ENCODE measurements at regions not wholly inside any gene's neighbourhood (a gene's known extent, or its start where the extent isn't known, plus 50 kb on each side); places are given as distances from the start of the nearest gene placed in this dataset.

DNA sequence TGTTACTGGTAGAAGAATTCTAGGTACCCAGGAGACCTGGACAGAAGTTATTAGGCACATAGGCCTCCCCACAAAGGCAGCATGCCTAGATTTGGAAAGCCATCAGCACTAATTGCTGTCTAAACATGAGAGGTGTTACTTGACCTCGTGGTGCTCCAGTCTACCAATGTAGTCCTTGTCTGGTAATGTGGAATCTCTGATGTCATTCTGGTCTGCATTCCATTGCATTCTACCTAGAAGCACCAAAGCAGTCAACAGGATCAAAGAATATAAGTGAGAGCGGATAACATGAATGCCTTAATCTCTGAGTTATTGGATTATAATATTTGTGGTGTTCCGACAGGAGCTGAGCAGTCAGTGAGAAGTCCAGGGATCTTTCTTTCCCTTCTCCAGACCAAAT lies 175.2 kb downstream of the PSAT1 start:
- Histone ChIP-seq H3K79me1 (replicated peaks; ENCODE audit: low read length, poor library complexity, severe bottlenecking) (no peaks in the 10 kb centered on the region), H3K9ac (ENCODE audit: low read length) (no peak overlapping the region), H3K4me3 (ENCODE audit: insufficient read depth in 1 of 2, low read depth in 1 of 2, low read length in 2 of 2) (no peak overlapping the region), H4K91ac (ENCODE audit: low read length) (no peak overlapping the region), H3K4me1 (ENCODE audit: control insufficient read depth, insufficient read depth, low read depth, low read length) (no peaks in the 10 kb centered on the region), H2BK120ac (ENCODE audit: low read depth, low read length) (no peak overlapping the region), H3K4me2 (ENCODE audit: low read length, poor library complexity, severe bottlenecking) (no peak overlapping the region), H2AFZ (ENCODE audit: low read depth, low read length) (no peak overlapping the region), H2BK15ac (ENCODE audit: low read depth, poor library complexity, severe bottlenecking) (no peak overlapping the region), H2BK5ac (ENCODE audit: low read depth, low read length, poor library complexity, severe bottlenecking) (no peak overlapping the region), H3K27me3 (ENCODE audit: control insufficient read depth in 1 of 2, insufficient read depth in 1 of 2, low read length in 2 of 2) (no peaks in the 10 kb centered on the region), H3K14ac (ENCODE audit: low read length in 2 of 2) (no peak overlapping the region), H2AK5ac (ENCODE audit: low read length, severe bottlenecking) (no peak overlapping the region), H3K4ac (ENCODE audit: low read depth in 1 of 2, low read length in 2 of 2) (no peak overlapping the region), H3K36me3 (ENCODE audit: control insufficient read depth in 1 of 2, insufficient read depth in 2 of 2, low read depth in 1 of 2, low read length in 2 of 2) (no peaks in the 10 kb centered on the region), H2BK12ac (ENCODE audit: low read length in 2 of 2) (no peak overlapping the region), H3K18ac (ENCODE audit: low read depth in 1 of 2, low read length in 2 of 2) (no peak overlapping the region), H3K27ac (ENCODE audit: low read length, poor library complexity, severe bottlenecking) (no peak overlapping the region), H4K8ac (ENCODE audit: low read length) (no peak overlapping the region), H3K23ac (ENCODE audit: low read length in 2 of 2) (no peak overlapping the region), H3K9me3 (ENCODE audit: control insufficient read depth, low read length) (no peaks in the 10 kb centered on the region)
- 78% methylated on average over 3 of the region's 3 CpGs for WGBS
- no peak for DNase-seq

DNA sequence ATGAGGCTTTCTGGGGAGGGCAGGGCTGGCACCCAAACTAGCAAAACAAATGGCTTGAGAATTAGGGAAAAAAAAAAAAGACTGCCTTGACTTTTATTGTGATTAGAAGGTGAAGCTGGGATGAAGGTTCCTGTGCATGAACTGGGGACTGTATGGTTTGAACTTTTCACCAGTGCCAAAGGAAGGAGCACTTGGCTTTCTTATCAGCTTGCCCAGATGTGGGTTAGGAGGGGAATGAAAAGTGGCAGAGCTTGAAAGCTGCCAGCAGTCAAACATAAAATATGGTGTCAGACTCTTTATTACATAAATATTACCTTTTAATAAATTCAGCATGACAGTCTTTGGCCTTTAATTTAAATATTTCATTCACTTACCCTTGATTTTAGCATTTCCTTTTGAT lies 182.5 kb downstream of the PSAT1 start:
- no peak for DNase-seq
- Histone ChIP-seq H3K79me1 (replicated peaks; ENCODE audit: low read length, poor library complexity, severe bottlenecking) (no peaks in the 10 kb centered on the region), H2BK120ac (ENCODE audit: low read depth, low read length) (no peak overlapping the region), H3K18ac (ENCODE audit: low read depth in 1 of 2, low read length in 2 of 2) (no peak overlapping the region), H2AFZ (ENCODE audit: low read depth, low read length) (no peak overlapping the region), H3K23ac (ENCODE audit: low read length in 2 of 2) (no peak overlapping the region), H3K36me3 (ENCODE audit: control insufficient read depth in 1 of 2, insufficient read depth in 2 of 2, low read depth in 1 of 2, low read length in 2 of 2) (no peaks in the 10 kb centered on the region), H3K4me3 (ENCODE audit: insufficient read depth in 1 of 2, low read depth in 1 of 2, low read length in 2 of 2) (no peak overlapping the region), H3K27me3 (ENCODE audit: control insufficient read depth in 1 of 2, insufficient read depth in 1 of 2, low read length in 2 of 2) (no peaks in the 10 kb centered on the region), H4K8ac (ENCODE audit: low read length) (no peak overlapping the region), H3K9me3 (ENCODE audit: control insufficient read depth, low read length) (peaks cover 18% of the 10 kb centered on the region), H3K14ac (ENCODE audit: low read length in 2 of 2) (no peak overlapping the region), H3K27ac (ENCODE audit: low read length, poor library complexity, severe bottlenecking) (no peak overlapping the region), H3K9ac (ENCODE audit: low read length) (no peak overlapping the region), H2AK5ac (ENCODE audit: low read length, severe bottlenecking) (no peak overlapping the region), H4K91ac (ENCODE audit: low read length) (no peak overlapping the region), H2BK5ac (ENCODE audit: low read depth, low read length, poor library complexity, severe bottlenecking) (no peak overlapping the region), H3K4ac (ENCODE audit: low read depth in 1 of 2, low read length in 2 of 2) (no peak overlapping the region), H3K4me1 (ENCODE audit: control insufficient read depth, insufficient read depth, low read depth, low read length) (no peaks in the 10 kb centered on the region), H2BK15ac (ENCODE audit: low read depth, poor library complexity, severe bottlenecking) (no peak overlapping the region), H2BK12ac (ENCODE audit: low read length in 2 of 2) (no peak overlapping the region), H3K4me2 (ENCODE audit: low read length, poor library complexity, severe bottlenecking) (no peak overlapping the region)

DNA sequence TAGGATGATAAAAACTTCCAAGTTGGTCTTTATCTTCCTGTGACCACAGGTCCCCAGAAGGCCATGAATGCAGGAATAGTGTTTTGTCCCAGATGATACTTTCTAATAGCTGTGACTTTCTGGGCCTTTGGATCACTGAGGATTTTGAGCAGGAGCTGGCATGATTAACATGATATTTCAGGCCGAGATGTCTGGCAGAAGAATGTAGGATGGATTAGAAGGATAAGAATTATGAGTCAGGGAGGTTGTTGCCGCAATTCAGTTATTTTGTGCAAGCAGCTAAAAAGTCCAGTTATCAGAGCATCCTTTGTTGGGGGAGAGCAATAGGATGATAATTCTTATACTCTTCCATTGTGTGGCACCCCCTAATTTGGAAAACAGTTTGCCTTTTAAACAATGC lies 189.7 kb downstream of the PSAT1 start:
- no peak overlapping the region for H3K4me3 ChIP-seq (ENCODE audit: insufficient read depth in 1 of 2, low read depth in 1 of 2, low read length in 2 of 2)
- no peak overlapping the region for H3K18ac ChIP-seq (ENCODE audit: low read depth in 1 of 2, low read length in 2 of 2)
- H3K27ac ChIP-seq (ENCODE audit: low read length, poor library complexity, severe bottlenecking): no peak overlapping the region
- no peaks in the 10 kb centered on the region for H3K36me3 ChIP-seq (ENCODE audit: control insufficient read depth in 1 of 2, insufficient read depth in 2 of 2, low read depth in 1 of 2, low read length in 2 of 2)
- no peak overlapping the region for H2AK5ac ChIP-seq (ENCODE audit: low read length, severe bottlenecking)
- H2BK120ac ChIP-seq (ENCODE audit: low read depth, low read length): no peak overlapping the region
- no peak overlapping the region for H4K8ac ChIP-seq (ENCODE audit: low read length)
- H3K9ac ChIP-seq (ENCODE audit: low read length): no peak overlapping the region
- H3K14ac ChIP-seq (ENCODE audit: low read length in 2 of 2): no peak overlapping the region
- H2BK12ac ChIP-seq (ENCODE audit: low read length in 2 of 2): no peak overlapping the region
- H3K4me1 ChIP-seq (ENCODE audit: control insufficient read depth, insufficient read depth, low read depth, low read length): no peaks in the 10 kb centered on the region
- 80% methylated on average over 2 of the region's 2 CpGs for WGBS
- H2BK15ac ChIP-seq (ENCODE audit: low read depth, poor library complexity, severe bottlenecking): no peak overlapping the region
- H3K79me1 ChIP-seq (replicated peaks; ENCODE audit: low read length, poor library complexity, severe bottlenecking): no peaks in the 10 kb centered on the region
- H3K23ac ChIP-seq (ENCODE audit: low read length in 2 of 2): no peak overlapping the region
- no peak for DNase-seq
- H2AFZ ChIP-seq (ENCODE audit: low read depth, low read length): no peak overlapping the region
- H4K91ac ChIP-seq (ENCODE audit: low read length): no peak overlapping the region
- H3K27me3 ChIP-seq (ENCODE audit: control insufficient read depth in 1 of 2, insufficient read depth in 1 of 2, low read length in 2 of 2): no peaks in the 10 kb centered on the region
- no peak overlapping the region for H3K4ac ChIP-seq (ENCODE audit: low read depth in 1 of 2, low read length in 2 of 2)
- no peak overlapping the region for H3K4me2 ChIP-seq (ENCODE audit: low read length, poor library complexity, severe bottlenecking)
- H2BK5ac ChIP-seq (ENCODE audit: low read depth, low read length, poor library complexity, severe bottlenecking): no peak overlapping the region
- peaks cover 12% of the 10 kb centered on the region for H3K9me3 ChIP-seq (ENCODE audit: control insufficient read depth, low read length)

DNA sequence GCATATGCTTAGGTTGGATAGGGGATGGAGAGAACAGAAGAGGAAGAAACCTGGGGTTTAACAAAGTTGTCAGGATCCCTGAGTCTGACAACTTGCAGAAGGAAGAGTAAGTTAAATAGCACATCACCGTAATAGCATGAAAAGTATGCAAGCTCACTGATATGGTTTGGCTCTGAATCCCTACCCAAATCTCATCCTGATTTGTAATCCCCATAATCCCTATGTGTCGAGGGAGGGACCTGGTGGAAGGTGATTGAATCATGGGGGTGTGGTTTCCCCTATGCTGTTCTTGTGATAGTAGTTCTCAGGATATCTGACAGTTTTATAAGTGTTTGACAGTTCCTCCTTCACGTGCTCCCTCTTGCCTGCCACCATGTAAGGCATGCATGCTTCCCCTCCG lies 193.3 kb downstream of the PSAT1 start:
- H4K91ac ChIP-seq (ENCODE audit: low read length): no peak overlapping the region
- H2AK5ac ChIP-seq (ENCODE audit: low read length, severe bottlenecking): no peak overlapping the region
- no peak overlapping the region for H2BK5ac ChIP-seq (ENCODE audit: low read depth, low read length, poor library complexity, severe bottlenecking)
- no peaks in the 10 kb centered on the region for H3K9me3 ChIP-seq (ENCODE audit: control insufficient read depth, low read length)
- H2BK12ac ChIP-seq (ENCODE audit: low read length in 2 of 2): no peak overlapping the region
- no peak overlapping the region for H4K8ac ChIP-seq (ENCODE audit: low read length)
- H3K18ac ChIP-seq (ENCODE audit: low read depth in 1 of 2, low read length in 2 of 2): no peak overlapping the region
- no peak overlapping the region for H3K4ac ChIP-seq (ENCODE audit: low read depth in 1 of 2, low read length in 2 of 2)
- H3K14ac ChIP-seq (ENCODE audit: low read length in 2 of 2): no peak overlapping the region
- H2BK120ac ChIP-seq (ENCODE audit: low read depth, low read length): no peak overlapping the region
- no peak overlapping the region for H3K27ac ChIP-seq (ENCODE audit: low read length, poor library complexity, severe bottlenecking)
- no peak overlapping the region for H3K23ac ChIP-seq (ENCODE audit: low read length in 2 of 2)
- H3K4me1 ChIP-seq (ENCODE audit: control insufficient read depth, insufficient read depth, low read depth, low read length): no peaks in the 10 kb centered on the region
- H2AFZ ChIP-seq (ENCODE audit: low read depth, low read length): no peak overlapping the region
- H3K9ac ChIP-seq (ENCODE audit: low read length): no peak overlapping the region
- H3K79me1 ChIP-seq (replicated peaks; ENCODE audit: low read length, poor library complexity, severe bottlenecking): no peaks in the 10 kb centered on the region
- WGBS: 96% methylated on average over 2 of the region's 4 CpGs
- H3K4me3 ChIP-seq (ENCODE audit: insufficient read depth in 1 of 2, low read depth in 1 of 2, low read length in 2 of 2): no peak overlapping the region
- H3K36me3 ChIP-seq (ENCODE audit: control insufficient read depth in 1 of 2, insufficient read depth in 2 of 2, low read depth in 1 of 2, low read length in 2 of 2): no peaks in the 10 kb centered on the region
- H2BK15ac ChIP-seq (ENCODE audit: low read depth, poor library complexity, severe bottlenecking): no peak overlapping the region
- no peaks in the 10 kb centered on the region for H3K27me3 ChIP-seq (ENCODE audit: control insufficient read depth in 1 of 2, insufficient read depth in 1 of 2, low read length in 2 of 2)
- no peak for DNase-seq
- no peak overlapping the region for H3K4me2 ChIP-seq (ENCODE audit: low read length, poor library complexity, severe bottlenecking)
